ENCODE measurements at regions not wholly inside any gene's neighbourhood (a gene's known extent, or its start where the extent isn't known, plus 50 kb on each side); places are given as distances from the start of the nearest gene placed in this dataset.

DNA sequence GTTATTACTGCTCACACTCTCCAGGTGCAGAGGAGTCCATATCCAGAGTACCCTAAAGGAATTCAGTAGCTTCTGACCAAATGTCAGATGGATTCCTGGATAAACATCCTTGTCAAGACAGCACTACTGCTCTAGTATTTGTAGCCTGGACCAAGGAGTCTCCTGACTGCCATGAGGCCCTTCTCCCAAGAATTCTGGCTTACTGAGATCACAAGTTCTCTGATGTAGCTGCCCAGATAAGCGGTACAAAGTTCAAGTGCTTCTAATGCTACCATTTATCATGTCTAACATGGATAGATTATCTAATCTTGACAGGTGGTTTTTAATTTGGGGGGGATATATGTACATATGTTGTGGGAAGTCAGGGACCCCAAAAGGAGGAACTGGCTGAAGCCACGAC lies 196.6 kb upstream of the HMCN1 start:
- POLR2A ChIA-PET = no interaction called here

DNA sequence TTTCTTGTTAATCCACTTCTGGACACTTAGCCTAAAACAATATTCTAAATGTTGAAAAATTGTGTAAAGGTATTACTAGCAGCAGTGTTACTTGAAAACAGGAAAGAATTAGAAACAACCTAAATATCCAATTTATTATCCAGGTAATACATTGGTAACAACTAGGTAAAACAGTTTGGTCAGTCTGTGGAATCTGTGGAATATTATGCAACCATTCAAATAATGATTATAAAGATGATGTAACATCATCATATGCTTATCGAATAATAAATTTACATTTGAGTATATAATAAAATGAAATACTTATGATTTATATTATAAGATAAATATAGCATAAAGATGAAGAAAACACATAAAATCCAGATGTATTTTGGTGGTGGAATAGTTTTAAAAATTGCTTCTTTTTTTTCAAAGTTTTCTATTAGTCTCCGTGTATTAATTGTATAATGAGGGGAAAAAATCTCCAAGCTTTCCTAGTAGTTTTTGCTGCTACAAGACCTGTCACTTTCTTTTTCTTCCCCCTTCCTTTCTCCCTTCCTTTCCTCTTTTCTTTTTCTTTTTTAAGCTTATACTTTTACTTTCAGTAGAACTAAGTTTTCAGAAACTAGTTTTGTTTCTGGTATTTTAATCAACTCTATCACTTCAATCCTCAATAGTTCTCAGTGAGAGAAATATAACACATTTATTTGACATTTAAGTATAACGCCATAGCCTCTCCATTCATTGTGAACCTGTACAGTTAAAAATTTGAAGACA lies 197.8 kb upstream of the HMCN1 start:
- CTCF ChIA-PET = no interaction called here
- H3K4me1 Mint-ChIP-seq (ENCODE audit: low read depth, unreplicated experiment) = peaks cover 20% of the 10 kb centered on the region
- POLR2A ChIA-PET = no interaction called here

More for the DNA sequence above, 196.6 kb upstream of the HMCN1 start:
- 0 out of 2 replicates have a peak, but pooled peaks cover 30% of the 10 kb centered on the region for H3K9me3 ChIP-seq
- TF ChIP-seq, protein P1, sequence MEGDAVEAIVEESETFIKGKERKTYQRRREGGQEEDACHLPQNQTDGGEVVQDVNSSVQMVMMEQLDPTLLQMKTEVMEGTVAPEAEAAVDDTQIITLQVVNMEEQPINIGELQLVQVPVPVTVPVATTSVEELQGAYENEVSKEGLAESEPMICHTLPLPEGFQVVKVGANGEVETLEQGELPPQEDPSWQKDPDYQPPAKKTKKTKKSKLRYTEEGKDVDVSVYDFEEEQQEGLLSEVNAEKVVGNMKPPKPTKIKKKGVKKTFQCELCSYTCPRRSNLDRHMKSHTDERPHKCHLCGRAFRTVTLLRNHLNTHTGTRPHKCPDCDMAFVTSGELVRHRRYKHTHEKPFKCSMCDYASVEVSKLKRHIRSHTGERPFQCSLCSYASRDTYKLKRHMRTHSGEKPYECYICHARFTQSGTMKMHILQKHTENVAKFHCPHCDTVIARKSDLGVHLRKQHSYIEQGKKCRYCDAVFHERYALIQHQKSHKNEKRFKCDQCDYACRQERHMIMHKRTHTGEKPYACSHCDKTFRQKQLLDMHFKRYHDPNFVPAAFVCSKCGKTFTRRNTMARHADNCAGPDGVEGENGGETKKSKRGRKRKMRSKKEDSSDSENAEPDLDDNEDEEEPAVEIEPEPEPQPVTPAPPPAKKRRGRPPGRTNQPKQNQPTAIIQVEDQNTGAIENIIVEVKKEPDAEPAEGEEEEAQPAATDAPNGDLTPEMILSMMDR (IDR thresholded peaks at IDR 0.05; ENCODE audit: insufficient read depth in 1 of 2, low read depth in 1 of 2, low read length in 1 of 2, severe bottlenecking in 1 of 2, unreplicated experiment in 1 of 2) = no peak
- peaks cover 41% of the 10 kb centered on the region for H3K9me3 Mint-ChIP-seq (ENCODE audit: unreplicated experiment)
- BruUV-seq (replicated peaks) = no TSS peak
- no peak overlapping the region for H3K4me3 ChIP-seq (ENCODE audit: low read depth, low read length)
- H3K27me3 ChIP-seq (replicated peaks; ENCODE audit: control insufficient read depth, insufficient read depth, low read length) = no peaks in the 10 kb centered on the region
- intact Hi-C loops (cut with micrococcal nuclease; ENCODE audit: unreplicated experiment) = no loop called here
- H3K27me3 Mint-ChIP-seq (ENCODE audit: insufficient read depth, unreplicated experiment) = no peaks in the 10 kb centered on the region
- H3K4me1 ChIP-seq = peaks cover 34% of the 10 kb centered on the region
- H3K36me3 ChIP-seq (ENCODE audit: control insufficient read depth, insufficient read depth, low read length) = no peaks in the 10 kb centered on the region
- CTCF ChIA-PET = no interaction called here
- DNase-seq = peak; percentile 12 to 41
- H3K4me3 Mint-ChIP-seq (ENCODE audit: unreplicated experiment) = no peak overlapping the region
- H3K4me1 Mint-ChIP-seq (ENCODE audit: low read depth, unreplicated experiment) = peaks cover 33% of the 10 kb centered on the region
- H3K27ac Mint-ChIP-seq (ENCODE audit: unreplicated experiment) = peak overlapping the region; percentile 73
- peaks cover 15% of the 10 kb centered on the region for H3K36me3 Mint-ChIP-seq (ENCODE audit: insufficient read depth, unreplicated experiment)

DNA sequence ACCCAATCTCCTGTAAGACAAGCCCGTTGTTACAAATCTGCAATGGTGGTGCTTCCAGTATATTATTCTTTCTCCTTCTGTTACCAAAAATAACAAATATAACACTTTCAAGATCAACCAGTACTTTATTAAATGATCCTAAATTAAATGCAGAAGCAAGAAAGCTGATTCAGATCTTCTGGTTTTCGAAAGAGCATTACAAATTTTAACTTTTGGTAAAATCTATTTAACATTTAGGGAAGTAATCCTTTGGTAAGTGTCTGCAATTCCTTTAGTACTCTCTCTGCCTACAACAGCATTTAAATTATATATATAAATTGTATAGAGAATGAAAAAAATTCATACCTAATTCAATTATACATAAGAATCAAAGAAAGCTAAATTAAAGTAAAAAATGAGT lies 198.6 kb upstream of the HMCN1 start:
- BruUV-seq (replicated peaks) = no TSS peak
- H3K27me3 Mint-ChIP-seq (ENCODE audit: insufficient read depth, unreplicated experiment) = no peaks in the 10 kb centered on the region
- no peak for DNase-seq
- H3K36me3 Mint-ChIP-seq (ENCODE audit: insufficient read depth, unreplicated experiment) = peaks cover 6% of the 10 kb centered on the region
- H3K4me3 Mint-ChIP-seq (ENCODE audit: unreplicated experiment) = no peak overlapping the region
- H3K9me3 ChIP-seq = 0 out of 2 replicates have a peak, but pooled peaks cover 21% of the 10 kb centered on the region
- peaks cover 13% of the 10 kb centered on the region for H3K4me1 Mint-ChIP-seq (ENCODE audit: low read depth, unreplicated experiment)
- TF ChIP-seq, protein P1 (IDR thresholded peaks at IDR 0.05; ENCODE audit: insufficient read depth in 1 of 2, low read depth in 1 of 2, low read length in 1 of 2, severe bottlenecking in 1 of 2, unreplicated experiment in 1 of 2) = no peak
- POLR2A ChIA-PET = no interaction called here
- peaks cover 39% of the 10 kb centered on the region for H3K9me3 Mint-ChIP-seq (ENCODE audit: unreplicated experiment)
- H3K4me3 ChIP-seq (ENCODE audit: low read depth, low read length) = no peak overlapping the region
- H3K36me3 ChIP-seq (ENCODE audit: control insufficient read depth, insufficient read depth, low read length) = no peaks in the 10 kb centered on the region
- CTCF ChIA-PET = no interaction called here
- intact Hi-C loops (cut with micrococcal nuclease; ENCODE audit: unreplicated experiment) = no loop called here
- H3K27ac Mint-ChIP-seq (ENCODE audit: unreplicated experiment) = no peak overlapping the region
- H3K27me3 ChIP-seq (replicated peaks; ENCODE audit: control insufficient read depth, insufficient read depth, low read length) = no peaks in the 10 kb centered on the region
- H3K4me1 ChIP-seq = peaks cover 14% of the 10 kb centered on the region

More for the DNA sequence above, 197.8 kb upstream of the HMCN1 start:
- Mint-ChIP-seq H3K9me3 (ENCODE audit: unreplicated experiment) (peaks cover 41% of the 10 kb centered on the region), H3K27me3 (ENCODE audit: insufficient read depth, unreplicated experiment) (no peaks in the 10 kb centered on the region), H3K36me3 (ENCODE audit: insufficient read depth, unreplicated experiment) (peaks cover 6% of the 10 kb centered on the region), H3K27ac (ENCODE audit: unreplicated experiment) (no peak overlapping the region), H3K4me3 (ENCODE audit: unreplicated experiment) (no peak overlapping the region)
- Histone ChIP-seq H3K4me3 (ENCODE audit: low read depth, low read length) (no peak overlapping the region), H3K4me1 (peaks cover 22% of the 10 kb centered on the region), H3K9me3 (0 out of 2 replicates have a peak, but pooled peaks cover 28% of the 10 kb centered on the region), H3K27me3 (replicated peaks; ENCODE audit: control insufficient read depth, insufficient read depth, low read length) (no peaks in the 10 kb centered on the region), H3K36me3 (ENCODE audit: control insufficient read depth, insufficient read depth, low read length) (no peaks in the 10 kb centered on the region)
- no TSS peak for BruUV-seq (replicated peaks)
- intact Hi-C loops (cut with micrococcal nuclease; ENCODE audit: unreplicated experiment) = no loop called here
- TF ChIP-seq, protein P1 (IDR thresholded peaks at IDR 0.05; ENCODE audit: insufficient read depth in 1 of 2, low read depth in 1 of 2, low read length in 1 of 2, severe bottlenecking in 1 of 2, unreplicated experiment in 1 of 2) = no peak
- no peak for DNase-seq
